ENCODE measurements at regions not wholly inside any gene's neighbourhood (a gene's known extent, or its start where the extent isn't known, plus 50 kb on each side); places are given as distances from the start of the nearest gene placed in this dataset.

- no peak for TF ChIP-seq CTCF (IDR thresholded peaks at IDR 0.05)
- TF ChIP-seq POLR2A (IDR thresholded peaks at IDR 0.05): no peak
Measured at GRCh38 chr16:27650073-27650701, 100.2 kb downstream of the KATNIP start.

Measured in heart left ventricle (tissue), 13 donors.